HEK293T (cell line): ENCODE measurements at regions not wholly inside any gene's neighbourhood (a gene's known extent, or its start where the extent isn't known, plus 50 kb on each side); places are given as distances from the start of the nearest gene placed in this dataset.

Source experiments
- BHLHE40 ChIP-seq: fragments of 450-650 bp; IDR thresholded peaks from 2 replicates; pipeline ENCODE4 v1.6.1; 2016; ENCODE audit warnings: mild to moderate bottlenecking, moderate library complexity, borderline replicate concordance
- CTBP1 ChIP-seq: fragments of 450-650 bp; IDR thresholded peaks from 2 replicates; pipeline ENCODE4 v1.6.1; 2016; ENCODE audit warnings: borderline replicate concordance
- ELF4 ChIP-seq: fragments of 450-650 bp; IDR thresholded peaks from 2 replicates; pipeline ENCODE4 v1.6.1; 2017; ENCODE audit warnings: antibody characterized with exemption
- FOXA1 ChIP-seq: fragments of 450-650 bp; IDR thresholded peaks from 2 replicates; pipeline ENCODE4 v1.6.1; 2016; ENCODE audit warnings: mild to moderate bottlenecking
- FOXK2 ChIP-seq: fragments of 450-650 bp; IDR thresholded peaks from 2 replicates; pipeline ENCODE4 v1.6.1; 2016; ENCODE audit warnings: mild to moderate bottlenecking
- HDGF ChIP-seq: fragments of 450-650 bp; IDR thresholded peaks from 2 replicates; pipeline ENCODE4 v1.6.1; 2017; ENCODE audit warnings: antibody characterized with exemption, borderline replicate concordance
- L3MBTL2 ChIP-seq: fragments of 450-650 bp; conservative IDR thresholded peaks from 2 replicates; pipeline ENCODE4 v1.6.1; 2016; ENCODE audit warnings: mild to moderate bottlenecking
- SP1 ChIP-seq: fragments of 450-650 bp; IDR thresholded peaks from 2 replicates; pipeline ENCODE4 v1.6.1; 2017
- SUZ12 ChIP-seq: fragments of 450-650 bp; IDR thresholded peaks from 2 replicates; pipeline ENCODE4 v1.6.1; 2016; ENCODE audit warnings: mild to moderate bottlenecking
- TF ChIP-seq, protein P1 (sequence below): fragments of 450-650 bp; IDR thresholded peaks from 2 replicates; pipeline ENCODE4 v1.6.1; 2016

DNA sequence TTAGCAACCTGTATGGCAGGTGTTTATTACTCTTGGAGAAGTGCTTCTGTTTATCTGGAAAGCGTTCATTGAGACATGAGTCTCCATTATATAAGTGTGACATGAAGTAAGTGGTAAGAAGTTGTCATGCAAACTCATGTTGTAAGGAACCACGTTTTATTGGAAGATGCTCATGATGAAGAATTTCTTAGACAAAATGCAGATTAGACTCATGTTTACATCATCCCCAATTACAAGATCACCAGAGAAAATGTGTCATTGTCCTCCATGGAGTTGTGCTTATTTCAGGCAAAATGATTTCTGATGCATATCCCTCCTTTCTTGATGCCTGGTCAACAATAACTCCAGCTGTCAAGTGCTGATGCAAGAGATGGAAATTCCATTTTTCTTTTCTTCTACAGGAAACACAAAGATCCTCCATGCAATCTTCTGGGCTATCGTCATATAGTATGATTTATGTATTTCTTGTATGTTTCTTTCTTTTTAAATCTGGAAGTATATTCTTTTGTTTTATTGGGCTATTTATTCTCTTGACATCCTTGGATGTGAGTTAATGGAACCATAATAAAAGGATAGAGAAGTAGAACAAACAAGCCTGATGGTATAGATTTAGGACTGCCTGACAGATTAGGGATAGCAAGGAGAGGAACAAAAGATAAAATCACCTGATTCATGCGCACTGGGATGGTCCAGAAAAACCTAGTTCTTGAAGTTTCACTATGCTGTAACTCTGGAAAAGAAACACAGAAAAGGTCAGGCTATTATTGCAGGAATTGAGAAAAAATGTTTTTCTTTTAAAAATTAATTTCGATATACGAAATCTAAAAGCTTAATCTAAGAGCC, 50.7 kb upstream of the DIAPH3 start:
- TF ChIP-seq FOXA1 (no peak), SUZ12 (no peak), ELF4 (no peak), FOXK2 (no peak), HDGF (no peak), SP1 (no peak), L3MBTL2 (no peak), CTBP1 (no peak), BHLHE40 (no peak)
- TF ChIP-seq, protein P1, sequence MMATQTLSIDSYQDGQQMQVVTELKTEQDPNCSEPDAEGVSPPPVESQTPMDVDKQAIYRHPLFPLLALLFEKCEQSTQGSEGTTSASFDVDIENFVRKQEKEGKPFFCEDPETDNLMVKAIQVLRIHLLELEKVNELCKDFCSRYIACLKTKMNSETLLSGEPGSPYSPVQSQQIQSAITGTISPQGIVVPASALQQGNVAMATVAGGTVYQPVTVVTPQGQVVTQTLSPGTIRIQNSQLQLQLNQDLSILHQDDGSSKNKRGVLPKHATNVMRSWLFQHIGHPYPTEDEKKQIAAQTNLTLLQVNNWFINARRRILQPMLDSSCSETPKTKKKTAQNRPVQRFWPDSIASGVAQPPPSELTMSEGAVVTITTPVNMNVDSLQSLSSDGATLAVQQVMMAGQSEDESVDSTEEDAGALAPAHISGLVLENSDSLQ = no peak
